NT2/D1 (cell line): ENCODE measurements at regions not wholly inside any gene's neighbourhood (a gene's known extent, or its start where the extent isn't known, plus 50 kb on each side); places are given as distances from the start of the nearest gene placed in this dataset.

Source experiments
- SUZ12 ChIP-seq: IDR thresholded peaks from 2 replicates; pipeline ENCODE4 v1.6.1; 2011; ENCODE audit not compliant: insufficient read length, insufficient read depth; ENCODE audit errors: extremely low read depth
- ZNF274 ChIP-seq: IDR thresholded peaks from 2 replicates; pipeline ENCODE4 v1.6.1; 2011; ENCODE audit warnings: mild to moderate bottlenecking, low read depth, low read length

DNA sequence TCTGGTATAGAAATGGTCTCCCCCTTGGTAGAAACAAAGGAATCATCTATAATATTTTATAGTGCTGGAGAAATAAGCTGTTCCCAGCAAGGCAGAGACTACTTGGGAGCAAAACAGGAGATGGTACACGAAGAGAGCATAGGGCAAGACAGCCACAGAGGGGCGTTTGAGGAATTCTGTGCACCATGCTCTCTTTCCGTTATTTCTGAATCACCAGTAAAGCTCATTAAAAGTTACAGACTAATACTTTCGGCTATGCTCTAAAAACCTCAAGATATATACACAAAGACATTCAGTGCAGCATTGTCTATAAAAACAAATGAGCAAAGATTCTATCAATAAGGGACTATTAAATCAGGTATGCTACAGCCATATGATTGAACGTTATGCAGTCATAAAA lies 68.5 kb upstream of the FHIP2A start:
- no peak for TF ChIP-seq SUZ12
- TF ChIP-seq ZNF274 = no peak
